HepG2 (cell line): ENCODE measurements at regions not wholly inside any gene's neighbourhood (a gene's known extent, or its start where the extent isn't known, plus 50 kb on each side); places are given as distances from the start of the nearest gene placed in this dataset.

Experiments used
- ATAC-seq: fragments of 200-7000 bp; cut with Tn5 transposase; 3 replicates; pipeline ENCODE4 v1.9.1; 2020; ENCODE audit warnings: mild to moderate bottlenecking, moderate library complexity
- BruUV-seq: library from RNA; stranded (reverse); fragments of 400-500 nt; replicated peaks from 2 replicates; lab custom pipeline; 2021; lab: Mats Ljungman, UMichigan
- CTCF ChIA-PET: fragments of 300-600 bp; formaldehyde crosslinking; extraction: SDS; loops from one replicate; lab custom pipeline; 2021; ENCODE audit warnings: low total read pairs, inconsistent platforms, low intra/inter-chr PET ratio; lab: Yijun Ruan, JAX
- POLR2A ChIA-PET: fragments of 350-600 bp; sonication (Branson Sonifier 250); formaldehyde crosslinking; loops from one replicate; lab custom pipeline; 2020; ENCODE audit warnings: antibody characterized with exemption, inconsistent platforms; lab: Yijun Ruan, JAX
- DNase-seq: peaks from one replicate; pipeline ENCODE4 v3.0.0-alpha.2; 2015; ENCODE audit warnings: low spot score
- FAIRE-seq: peaks from 3 replicates; lab custom pipeline; 2011; peaks lifted over from hg19 to GRCh38; lab: Jason Lieb, UNC
- H2AFZ ChIP-seq: one replicate; pipeline ENCODE4 v1.6.1; 2011; ENCODE audit warnings: low read length, inconsistent platforms
- H3K27ac ChIP-seq: fragments of 300-600 bp; 3 replicates; pipeline ENCODE4 v1.8.0; 2011; ENCODE audit warnings: mixed run types, mild to moderate bottlenecking, mixed read lengths, low read length, inconsistent platforms; ENCODE audit not compliant: insufficient read depth; ENCODE audit errors: extremely low read length
- H3K27me3 ChIP-seq, 2 experiments: fragments of 200-600 bp in 1 of 2; 2 replicates in 1 of 2; 3 replicates in 1 of 2; pipeline versions ENCODE4 v1.6.0 to v1.8.0; 2011; ENCODE audit warnings: low read length in 2 of 2, mild to moderate bottlenecking in 2 of 2, moderate library complexity in 2 of 2, inconsistent platforms in 1 of 2; ENCODE audit not compliant: insufficient read depth in 2 of 2, control insufficient read depth in 1 of 2
- H3K36me3 ChIP-seq, 2 experiments: fragments of 200-600 bp in 1 of 2; replicated peaks in 1 of 2; 2 replicates in 1 of 2; 3 replicates in 1 of 2; pipeline versions ENCODE4 v1.5.1 to v1.8.0; 2011; ENCODE audit warnings: low read length in 2 of 2, inconsistent platforms in 1 of 2; ENCODE audit not compliant: insufficient read depth in 2 of 2, control insufficient read depth in 1 of 2
- H3K4me1 ChIP-seq: 2 replicates; pipeline ENCODE4 v1.5.1; 2012; ENCODE audit warnings: low read length, inconsistent platforms; ENCODE audit not compliant: insufficient read depth
- H3K4me2 ChIP-seq: 2 replicates; pipeline ENCODE4 v1.6.0; 2011; ENCODE audit warnings: low read depth, low read length, inconsistent platforms
- H3K4me3 ChIP-seq, 3 experiments: fragments of 200-600 bp in 1 of 3; sonication (generic), shearing (Covaris generic) in 1 of 3; replicated peaks in 1 of 3; 2 replicates each; pipeline ENCODE4 v1.5.1; 2011 to 2016; ENCODE audit warnings: low read length in 3 of 3, inconsistent platforms in 2 of 3, low read depth in 2 of 3, mild to moderate bottlenecking in 2 of 3, control low read depth in 1 of 3, mixed read lengths in 1 of 3; ENCODE audit not compliant: insufficient read depth in 1 of 3
- H3K79me2 ChIP-seq: one replicate; pipeline ENCODE4 v1.6.1; 2011; ENCODE audit warnings: low read length, inconsistent platforms; ENCODE audit not compliant: insufficient read depth
- H3K9ac ChIP-seq: 2 replicates; pipeline ENCODE4 v1.6.0; 2011; ENCODE audit warnings: mild to moderate bottlenecking, low read depth, low read length, inconsistent platforms; ENCODE audit not compliant: insufficient read depth
- H3K9me3 ChIP-seq: 2 replicates; pipeline ENCODE4 v1.5.1; 2012; ENCODE audit warnings: mild to moderate bottlenecking, low read length
- H4K20me1 ChIP-seq: 2 replicates; pipeline ENCODE4 v1.6.0; 2011; ENCODE audit warnings: inconsistent platforms, mild to moderate bottlenecking, low read length, moderate library complexity; ENCODE audit not compliant: insufficient read depth
- EED ChIP-seq: sonication (generic); formaldehyde crosslinking; IDR thresholded peaks from 2 replicates; pipeline ENCODE4 v1.5.0; 2020; ENCODE audit warnings: mild to moderate bottlenecking, missing genetic modification reagents
- FOSL2 ChIP-seq: sonication (generic); formaldehyde crosslinking; IDR thresholded peaks from 2 replicates; pipeline ENCODE4 v1.4.0; 2020; ENCODE audit warnings: missing genetic modification reagents
- HDAC2 ChIP-seq: sonication (generic); formaldehyde crosslinking; IDR thresholded peaks from 2 replicates; pipeline ENCODE4 v1.4.0; 2020; ENCODE audit warnings: missing genetic modification reagents
- HNRNPK ChIP-seq: fragments of 200-400 bp; formaldehyde crosslinking; IDR thresholded peaks from 2 replicates; pipeline ENCODE4 v1.6.1; 2018; ENCODE audit warnings: low read length, low read depth, moderate library complexity, mild to moderate bottlenecking; ENCODE audit not compliant: poor library complexity, severe bottlenecking
- KDM5A ChIP-seq: fragments of 200-600 bp; sonication (generic); IDR thresholded peaks from 2 replicates; pipeline ENCODE4 v1.7.0; 2018; ENCODE audit warnings: antibody characterized with exemption, mild to moderate bottlenecking, low read length, borderline replicate concordance
- LCORL ChIP-seq, 2 experiments: fragments of 450-650 bp in 1 of 2; sonication (generic) in 1 of 2; formaldehyde crosslinking in 1 of 2; IDR thresholded peaks; 2 replicates each; pipeline versions ENCODE4 v1.5.0 to v1.6.1; 2017 to 2020; ENCODE audit warnings: antibody characterized with exemption in 1 of 2, missing genetic modification reagents in 1 of 2
- RARA ChIP-seq: IDR thresholded peaks from 2 replicates; pipeline ENCODE4 v1.6.1; 2016; ENCODE audit warnings: missing genetic modification reagents, missing compliant biosample characterization
- RFXAP ChIP-seq: sonication (generic); formaldehyde crosslinking; IDR thresholded peaks from 2 replicates; pipeline ENCODE4 v1.4.0; 2020; ENCODE audit warnings: missing genetic modification reagents, borderline replicate concordance
- SMAD3 ChIP-seq: sonication (generic); formaldehyde crosslinking; IDR thresholded peaks from 2 replicates; pipeline ENCODE4 v1.4.0; 2020; ENCODE audit warnings: missing genetic modification reagents
- ZNF567 ChIP-seq: sonication (generic); formaldehyde crosslinking; IDR thresholded peaks from 2 replicates; pipeline ENCODE4 v1.8.1; 2023; ENCODE audit warnings: mild to moderate bottlenecking, missing genetic modification reagents, borderline replicate concordance
- ZNF629 ChIP-seq: sonication (generic); formaldehyde crosslinking; conservative IDR thresholded peaks from 2 replicates; pipeline ENCODE4 v1.5.0; 2020; ENCODE audit warnings: missing genetic modification reagents
- ZNF790 ChIP-seq: sonication (generic); formaldehyde crosslinking; IDR thresholded peaks from 2 replicates; pipeline ENCODE4 v1.8.0; 2022; ENCODE audit warnings: missing genetic modification reagents, mild to moderate bottlenecking, borderline replicate concordance
- ZNF792 ChIP-seq: IDR thresholded peaks from 2 replicates; pipeline ENCODE4 v1.6.1; 2016
- ZSCAN29 ChIP-seq: sonication (generic); formaldehyde crosslinking; conservative IDR thresholded peaks from 2 replicates; pipeline ENCODE4 v1.4.0; 2020; ENCODE audit warnings: mild to moderate bottlenecking, missing genetic modification reagents
- WGBS: methylation state at CpG from one replicate; pipeline ENCODE4 v1.1.6; 2017; ENCODE audit warnings: low lambda C conversion rate; 5-methylcytosine and 5-hydroxymethylcytosine counted together
- in situ Hi-C: cut with HindIII; loops from 2 replicates; pipeline ENCODE4 v1.10.0; 2017; ENCODE audit warnings: low pct_unique_long_range_greater_than_20kb; ENCODE audit not compliant: extremely low pct_ligation_motif_present
- intact Hi-C: fragments of 100-400 bp; cut with micrococcal nuclease; formaldehyde crosslinking; loops from one replicate; pipeline ENCODE4 v1.10.0; 2022; ENCODE audit not compliant: unreplicated experiment
- TF ChIP-seq, protein P1 (sequence below), 2 experiments: sonication (generic) in 1 of 2; formaldehyde crosslinking in 1 of 2; IDR thresholded peaks; 2 replicates each; pipeline versions ENCODE4 v1.6.1 to v1.9.0; 2014 to 2022; ENCODE audit warnings: antibody characterized with exemption in 1 of 2, borderline replicate concordance in 1 of 2, inconsistent platforms in 1 of 2, low read depth in 1 of 2, missing genetic modification reagents in 1 of 2
- TF ChIP-seq, protein P2 (sequence below): sonication (generic); formaldehyde crosslinking; conservative IDR thresholded peaks from 2 replicates; pipeline ENCODE4 v1.8.0; 2022; ENCODE audit warnings: low read depth, missing genetic modification reagents

DNA sequence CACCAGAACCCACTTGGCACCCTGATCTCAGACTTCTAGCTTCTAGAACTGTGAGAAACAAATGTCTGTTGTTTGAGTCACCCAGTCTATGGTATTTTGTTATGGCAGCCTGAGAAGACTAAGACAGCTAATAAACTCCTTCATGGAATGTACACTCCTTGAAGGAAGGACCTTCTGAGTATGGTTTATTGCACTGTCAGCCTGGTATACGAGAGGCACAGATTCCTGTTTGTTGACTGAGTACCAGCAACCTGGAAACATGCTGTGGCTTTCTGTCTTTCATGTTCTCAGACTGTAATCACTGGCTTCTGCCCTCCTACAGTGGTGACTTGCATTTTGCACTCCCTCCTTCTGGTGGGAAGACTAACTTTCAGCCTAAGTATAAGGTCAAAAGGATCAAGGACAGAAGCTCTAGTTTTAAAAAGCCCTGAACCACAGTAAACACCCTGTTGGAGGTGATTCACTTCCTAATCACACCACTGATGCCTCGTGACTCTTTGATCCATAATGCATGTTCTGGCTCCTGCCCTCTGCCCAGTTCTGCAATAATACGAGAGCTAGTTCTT is 319.0 kb upstream of the NPSR1 start:
- peak; percentile 93 for ATAC-seq
- no peak for TF ChIP-seq ZNF629 (CRISPR knock-in tag)
- TF ChIP-seq, protein P1, sequence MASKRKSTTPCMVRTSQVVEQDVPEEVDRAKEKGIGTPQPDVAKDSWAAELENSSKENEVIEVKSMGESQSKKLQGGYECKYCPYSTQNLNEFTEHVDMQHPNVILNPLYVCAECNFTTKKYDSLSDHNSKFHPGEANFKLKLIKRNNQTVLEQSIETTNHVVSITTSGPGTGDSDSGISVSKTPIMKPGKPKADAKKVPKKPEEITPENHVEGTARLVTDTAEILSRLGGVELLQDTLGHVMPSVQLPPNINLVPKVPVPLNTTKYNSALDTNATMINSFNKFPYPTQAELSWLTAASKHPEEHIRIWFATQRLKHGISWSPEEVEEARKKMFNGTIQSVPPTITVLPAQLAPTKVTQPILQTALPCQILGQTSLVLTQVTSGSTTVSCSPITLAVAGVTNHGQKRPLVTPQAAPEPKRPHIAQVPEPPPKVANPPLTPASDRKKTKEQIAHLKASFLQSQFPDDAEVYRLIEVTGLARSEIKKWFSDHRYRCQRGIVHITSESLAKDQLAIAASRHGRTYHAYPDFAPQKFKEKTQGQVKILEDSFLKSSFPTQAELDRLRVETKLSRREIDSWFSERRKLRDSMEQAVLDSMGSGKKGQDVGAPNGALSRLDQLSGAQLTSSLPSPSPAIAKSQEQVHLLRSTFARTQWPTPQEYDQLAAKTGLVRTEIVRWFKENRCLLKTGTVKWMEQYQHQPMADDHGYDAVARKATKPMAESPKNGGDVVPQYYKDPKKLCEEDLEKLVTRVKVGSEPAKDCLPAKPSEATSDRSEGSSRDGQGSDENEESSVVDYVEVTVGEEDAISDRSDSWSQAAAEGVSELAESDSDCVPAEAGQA (IDR thresholded peaks at IDR 0.05; ENCODE audit: low read depth), result no peak
- TF ChIP-seq, protein P1 (CRISPR knock-in tag; IDR thresholded peaks at IDR 0.05; ENCODE audit: borderline replicate concordance), result no peak
- 0 out of 2 replicates have a peak, but pooled peaks have one; percentile 16 for TF ChIP-seq HDAC2
- TF ChIP-seq LCORL (IDR thresholded peaks at IDR 0.05), result no peak
- TF ChIP-seq LCORL (CRISPR knock-in tag; IDR thresholded peaks at IDR 0.05), result peak; percentile 24; the same call in 1 of the 2 replicates
- peak; percentile 97 for TF ChIP-seq FOSL2 (CRISPR knock-in tag)
- 0 out of 2 replicates have a peak, but pooled peaks have one; percentile 24 for TF ChIP-seq ZNF792
- TF ChIP-seq, protein P2, sequence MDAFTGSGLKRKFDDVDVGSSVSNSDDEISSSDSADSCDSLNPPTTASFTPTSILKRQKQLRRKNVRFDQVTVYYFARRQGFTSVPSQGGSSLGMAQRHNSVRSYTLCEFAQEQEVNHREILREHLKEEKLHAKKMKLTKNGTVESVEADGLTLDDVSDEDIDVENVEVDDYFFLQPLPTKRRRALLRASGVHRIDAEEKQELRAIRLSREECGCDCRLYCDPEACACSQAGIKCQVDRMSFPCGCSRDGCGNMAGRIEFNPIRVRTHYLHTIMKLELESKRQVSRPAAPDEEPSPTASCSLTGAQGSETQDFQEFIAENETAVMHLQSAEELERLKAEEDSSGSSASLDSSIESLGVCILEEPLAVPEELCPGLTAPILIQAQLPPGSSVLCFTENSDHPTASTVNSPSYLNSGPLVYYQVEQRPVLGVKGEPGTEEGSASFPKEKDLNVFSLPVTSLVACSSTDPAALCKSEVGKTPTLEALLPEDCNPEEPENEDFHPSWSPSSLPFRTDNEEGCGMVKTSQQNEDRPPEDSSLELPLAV, result no peak
- TF ChIP-seq HNRNPK, result no peak
- TF ChIP-seq EED (CRISPR knock-in tag), result no peak
- peak; percentile 52; the same call in 1 of the 2 replicates for TF ChIP-seq SMAD3 (CRISPR knock-in tag)
- no peak for TF ChIP-seq KDM5A
- no peak for TF ChIP-seq ZNF790 (CRISPR knock-in tag)
- TF ChIP-seq RARA (CRISPR knock-in tag), result peak; percentile 84
- no peak for TF ChIP-seq RFXAP (CRISPR knock-in tag)
- no peak for TF ChIP-seq ZSCAN29 (CRISPR knock-in tag)
- no peak for TF ChIP-seq ZNF567 (CRISPR knock-in tag)

More for the DNA sequence above, 319.0 kb upstream of the NPSR1 start:
- H3K4me3 ChIP-seq, result no peak overlapping the region
- peak; percentile 83 for DNase-seq
- peak overlapping the region; percentile 48 for H3K27ac ChIP-seq
- no TSS peak for BruUV-seq
- intact Hi-C loops (no loop called here), in situ Hi-C loops (no loop called here)
- no peak for FAIRE-seq
- ChIA-PET CTCF (no interaction called here), POLR2A (interaction anchor here (0.9 kb wide), 2 partner anchors 18 to 419 kb away, joined by 4 to 6 read pairs; no protein-coding TSS in a partner anchor)
- 11% methylated on average over 3 of the region's 3 CpGs for WGBS
- H4K20me1 ChIP-seq, result no peaks in the 10 kb centered on the region
- H3K9ac ChIP-seq, result no peak overlapping the region
- no peaks in the 10 kb centered on the region for H3K36me3 ChIP-seq
- H3K9me3 ChIP-seq, result 0 out of 2 replicates have a peak, but pooled peaks cover 4% of the 10 kb centered on the region
- H3K4me2 ChIP-seq, result peak overlapping the region; percentile 21
- no peaks in the 10 kb centered on the region for H3K79me2 ChIP-seq
- H3K27me3 ChIP-seq, result no peaks in the 10 kb centered on the region
- peaks cover 49% of the 10 kb centered on the region for H3K4me1 ChIP-seq
- no peak overlapping the region for H2AFZ ChIP-seq
